Upper lobe of right lung (tissue), 1 donor: ENCODE measurements at regions not wholly inside any gene's neighbourhood (a gene's known extent, or its start where the extent isn't known, plus 50 kb on each side); places are given as distances from the start of the nearest gene placed in this dataset.

Experiments
- ATAC-seq: fragments of 200-7000 bp; cut with Tn5 transposase; one replicate; pipeline ENCODE4 v1.9.1; 2020; ENCODE audit warnings: mild to moderate bottlenecking, moderate library complexity
- DNase-seq: peaks from one replicate; pipeline ENCODE4 v3.0.0-alpha.2; 2020
- H3K27ac ChIP-seq: fragments of 200-600 bp; one replicate; pipeline ENCODE4 v1.8.0; 2022
- H3K27me3 ChIP-seq: fragments of 200-600 bp; one replicate; pipeline ENCODE4 v1.8.0; 2022; ENCODE audit warnings: mild to moderate bottlenecking
- H3K36me3 ChIP-seq: fragments of 200-600 bp; one replicate; pipeline ENCODE4 v1.8.0; 2022
- H3K4me1 ChIP-seq: fragments of 200-600 bp; one replicate; pipeline ENCODE4 v1.8.0; 2022
- H3K4me3 ChIP-seq: fragments of 200-600 bp; one replicate; pipeline ENCODE4 v1.8.0; 2022; ENCODE audit warnings: mild to moderate bottlenecking
- H3K9me3 ChIP-seq: fragments of 200-600 bp; one replicate; pipeline ENCODE4 v1.8.0; 2022
- CTCF ChIP-seq: fragments of 200-600 bp; IDR thresholded peaks from one replicate; pipeline ENCODE4 v1.8.0; 2022; ENCODE audit warnings: antibody characterized with exemption
- intact Hi-C: fragments of 100-400 bp; cut with DNase I; formaldehyde crosslinking; loops from one replicate; pipeline ENCODE4 v1.11.0; 2022
- donor health status: DM: no; HTN: yes; CAD: no; lungs with severe emphysema.

GRCh38 chr7:45978731-45979211 is 57.7 kb upstream of the IGFBP3 start:
- ATAC-seq = no peak
- H3K4me1 ChIP-seq = peaks cover 13% of the 10 kb centered on the region
- intact Hi-C loops = no loop called here

GRCh38 chr7:45978010-45978681 is 57.1 kb upstream of the IGFBP3 start:
- intact Hi-C loops = no loop called here
- Histone ChIP-seq H3K4me3 (no peak overlapping the region), H3K9me3 (no peaks in the 10 kb centered on the region), H3K27ac (peak overlapping the region; percentile 84), H3K36me3 (no peaks in the 10 kb centered on the region), H3K4me1 (peaks cover 13% of the 10 kb centered on the region), H3K27me3 (no peaks in the 10 kb centered on the region)
- no peak for TF ChIP-seq CTCF
- DNase-seq (no peak), ATAC-seq (peak; percentile 87)

More at GRCh38 chr7:45978731-45979211, 57.7 kb upstream of the IGFBP3 start:
- H3K4me3 ChIP-seq = no peak overlapping the region
- DNase-seq = no peak
- no peaks in the 10 kb centered on the region for H3K9me3 ChIP-seq
- H3K27me3 ChIP-seq = no peaks in the 10 kb centered on the region
- no peak for TF ChIP-seq CTCF
- H3K36me3 ChIP-seq = no peaks in the 10 kb centered on the region
- peak overlapping the region; percentile 84 for H3K27ac ChIP-seq

DNA sequence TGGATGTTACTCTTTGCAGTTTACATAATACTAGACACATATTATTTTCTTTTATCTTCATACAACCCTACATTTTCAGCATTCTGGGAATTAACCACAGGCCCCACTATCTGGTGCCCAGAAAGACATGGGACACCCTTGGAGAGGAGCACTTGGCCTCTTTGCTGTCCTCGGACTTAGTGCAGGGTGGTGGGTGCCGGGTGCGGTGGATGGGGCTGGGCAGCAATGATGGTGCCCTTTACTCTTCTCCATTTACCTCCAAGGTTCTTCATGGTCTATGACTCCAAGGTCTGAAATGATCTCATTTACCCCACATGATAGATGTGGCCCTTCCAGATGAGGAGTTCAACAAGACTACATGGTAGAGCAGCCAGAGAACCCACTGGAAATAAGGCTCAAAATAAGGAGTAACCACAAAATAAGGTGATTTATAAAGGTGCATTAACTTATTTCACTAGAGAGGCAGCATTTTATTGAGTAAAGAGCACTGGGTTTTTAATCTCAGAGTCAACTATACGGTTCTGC is 56.2 kb upstream of the IGFBP3 start:
- Histone ChIP-seq H3K9me3 (no peaks in the 10 kb centered on the region), H3K4me3 (no peak overlapping the region), H3K27ac (peak overlapping the region; percentile 84), H3K27me3 (no peaks in the 10 kb centered on the region), H3K36me3 (no peaks in the 10 kb centered on the region), H3K4me1 (peaks cover 13% of the 10 kb centered on the region)
- DNase-seq = no peak
- intact Hi-C loops = no loop called here
- no peak for TF ChIP-seq CTCF
- ATAC-seq = no peak

DNA sequence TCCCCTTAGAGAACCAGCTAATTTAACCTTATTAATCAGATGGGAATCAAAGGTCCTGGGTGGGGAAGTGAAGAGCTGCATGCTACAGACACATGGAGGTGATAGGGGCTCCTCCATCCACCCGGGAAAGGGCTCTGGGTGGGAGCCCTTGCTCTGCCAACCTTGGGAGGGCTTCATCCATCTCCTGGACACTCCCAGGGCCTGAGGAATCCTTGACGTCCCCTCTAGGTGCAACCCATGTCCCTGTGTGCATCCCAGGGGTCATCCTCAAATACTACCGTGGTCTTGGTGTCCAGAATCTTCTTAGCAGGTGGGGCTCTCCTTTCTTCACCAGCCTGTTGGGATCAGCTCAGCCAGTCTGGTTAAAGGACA is 55.4 kb upstream of the IGFBP3 start:
- TF ChIP-seq CTCF = no peak
- Histone ChIP-seq H3K27me3 (no peaks in the 10 kb centered on the region), H3K36me3 (no peaks in the 10 kb centered on the region), H3K4me3 (no peak overlapping the region), H3K9me3 (no peaks in the 10 kb centered on the region), H3K4me1 (peaks cover 13% of the 10 kb centered on the region), H3K27ac (no peak overlapping the region)
- no peak for DNase-seq
- ATAC-seq = no peak
- intact Hi-C loops = no loop called here

DNA sequence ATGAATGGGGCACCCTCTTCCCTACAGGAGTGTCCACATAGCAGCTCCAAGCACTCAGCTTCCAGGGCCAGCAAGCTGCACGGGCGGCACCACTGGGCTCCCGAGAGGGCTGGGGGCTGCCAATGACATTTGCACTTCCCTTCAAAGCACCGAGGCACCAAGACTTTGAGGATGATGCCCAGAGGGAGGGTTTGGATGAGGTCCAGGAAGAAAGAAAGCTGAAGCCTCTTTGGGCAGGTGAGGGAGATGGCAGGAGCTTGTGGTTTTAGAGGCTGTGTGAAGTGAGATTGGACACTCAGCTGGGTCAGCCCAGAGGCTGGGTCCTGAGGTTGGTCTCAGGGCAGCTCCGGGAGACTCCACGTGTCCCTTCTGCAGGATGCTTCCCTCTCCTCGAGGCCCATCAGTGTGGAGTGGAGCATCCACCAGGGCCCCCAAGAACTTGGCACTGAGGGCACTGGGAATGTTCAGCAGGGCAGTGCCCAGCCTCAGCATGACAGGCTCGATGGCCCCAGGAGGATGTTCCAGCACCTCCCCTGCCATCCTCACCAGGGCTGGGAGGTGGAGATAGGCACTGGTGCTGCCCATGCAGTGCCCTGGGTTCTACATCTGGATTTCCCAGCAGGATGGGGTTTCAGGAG is 54.9 kb upstream of the IGFBP3 start:
- Histone ChIP-seq H3K4me1 (peaks cover 13% of the 10 kb centered on the region), H3K27ac (no peak overlapping the region), H3K9me3 (no peaks in the 10 kb centered on the region), H3K4me3 (no peak overlapping the region), H3K27me3 (no peaks in the 10 kb centered on the region), H3K36me3 (no peaks in the 10 kb centered on the region)
- no peak for TF ChIP-seq CTCF
- no peak for ATAC-seq
- DNase-seq = no peak
- intact Hi-C loops = no loop called here
